GM19351 (cell line): ENCODE measurements at regions not wholly inside any gene's neighbourhood (a gene's known extent, or its start where the extent isn't known, plus 50 kb on each side); places are given as distances from the start of the nearest gene placed in this dataset.

ENCODE experiments used
- ATAC-seq: cut with Tn5 transposase; IDR thresholded peaks from one replicate; pipeline ENCODE4 v1.9.1; 2021; ENCODE audit warnings: mild to moderate bottlenecking, moderate library complexity; ENCODE audit not compliant: unreplicated experiment

- ATAC-seq, result no peak
Observed at GRCh38 chr4:1485280-1485679, 79.0 kb upstream of the NKX1-1 start.

- no peak for ATAC-seq
Observed at GRCh38 chr4:1480720-1481119, 74.5 kb upstream of the NKX1-1 start.

- ATAC-seq, result no peak
Observed at GRCh38 chr4:1479454-1479853, 73.2 kb upstream of the NKX1-1 start.

- ATAC-seq, result no peak
Observed at GRCh38 chr4:1478766-1479355, 72.6 kb upstream of the NKX1-1 start.

GRCh38 chr4:1477045-1477840 is 71.0 kb upstream of the NKX1-1 start:
- no peak for ATAC-seq

GRCh38 chr4:1476140-1476513 is 69.9 kb upstream of the NKX1-1 start:
- no peak for ATAC-seq

- no peak for ATAC-seq
Observed at GRCh38 chr4:1475277-1476139, 69.3 kb upstream of the NKX1-1 start.

GRCh38 chr4:1474126-1475090 is 68.2 kb upstream of the NKX1-1 start:
- no peak for ATAC-seq

GRCh38 chr4:1473718-1474117 is 67.5 kb upstream of the NKX1-1 start:
- no peak for ATAC-seq

- no peak for ATAC-seq
Observed at GRCh38 chr4:1472911-1473518, 66.8 kb upstream of the NKX1-1 start.

GRCh38 chr4:1472148-1472797 is 66.0 kb upstream of the NKX1-1 start:
- no peak for ATAC-seq

GRCh38 chr4:1471443-1472147 is 65.4 kb upstream of the NKX1-1 start:
- ATAC-seq, result no peak

GRCh38 chr4:1470816-1471442 is 64.7 kb upstream of the NKX1-1 start:
- no peak for ATAC-seq

- no peak for ATAC-seq
Observed at GRCh38 chr4:1470393-1470670, 64.1 kb upstream of the NKX1-1 start.

- ATAC-seq, result no peak
Observed at GRCh38 chr4:1469607-1470392, 63.6 kb upstream of the NKX1-1 start.

- ATAC-seq, result no peak
Observed at GRCh38 chr4:1469043-1469442, 62.8 kb upstream of the NKX1-1 start.

GRCh38 chr4:1467581-1468458 is 61.6 kb upstream of the NKX1-1 start:
- ATAC-seq, result no peak
